Neuronal stem cell (in vitro differentiated cells): ENCODE measurements at regions not wholly inside any gene's neighbourhood (a gene's known extent, or its start where the extent isn't known, plus 50 kb on each side); places are given as distances from the start of the nearest gene placed in this dataset.
"Not testable (repeated sequence)": the region's sequence is repeated elsewhere in the genome, so short reads cannot be mapped to it uniquely, and the experiment has no call there.

Experiments used
- DNase-seq: peaks from one replicate; pipeline ENCODE4 v3.0.0-alpha.2; 2013; ENCODE audit warnings: low spot score
- H2AFZ ChIP-seq: one replicate; pipeline ENCODE4 v1.6.1; 2013; ENCODE audit warnings: mild to moderate bottlenecking, low read length, inconsistent platforms
- H2AK5ac ChIP-seq: 2 replicates; pipeline ENCODE4 v1.6.1; 2013; ENCODE audit warnings: low read depth, mild to moderate bottlenecking, inconsistent platforms, low read length, moderate library complexity, mixed read lengths
- H2BK120ac ChIP-seq: 2 replicates; pipeline ENCODE4 v1.6.1; 2013; ENCODE audit warnings: low read depth, mild to moderate bottlenecking, inconsistent platforms, low read length, moderate library complexity, mixed read lengths
- H2BK12ac ChIP-seq: one replicate; pipeline ENCODE4 v1.6.1; 2013; ENCODE audit warnings: low read length, inconsistent platforms
- H2BK15ac ChIP-seq: 2 replicates; pipeline ENCODE4 v1.6.1; 2013; ENCODE audit warnings: mild to moderate bottlenecking, low read length, inconsistent platforms, mixed read lengths
- H2BK5ac ChIP-seq: one replicate; pipeline ENCODE4 v1.6.1; 2013; ENCODE audit warnings: inconsistent platforms, mild to moderate bottlenecking, low read length, moderate library complexity
- H3K14ac ChIP-seq: one replicate; pipeline ENCODE4 v1.6.1; 2013; ENCODE audit warnings: low read length, inconsistent platforms
- H3K18ac ChIP-seq: 2 replicates; pipeline ENCODE4 v1.6.1; 2013; ENCODE audit warnings: low read length, inconsistent platforms
- H3K23ac ChIP-seq: 2 replicates; pipeline ENCODE4 v1.6.1; 2013; ENCODE audit warnings: low read depth, mild to moderate bottlenecking, mixed read lengths, low read length, inconsistent platforms; ENCODE audit not compliant: poor library complexity
- H3K27ac ChIP-seq: replicated peaks from 3 replicates; pipeline ENCODE4 v1.5.1; 2013; ENCODE audit warnings: low read length, inconsistent platforms
- H3K27me3 ChIP-seq, 3 experiments: 2 replicates each; pipeline ENCODE4 v1.6.1; 2013; ENCODE audit warnings: low read length in 3 of 3, mild to moderate bottlenecking in 2 of 3, inconsistent platforms in 1 of 3, low read depth in 1 of 3, mixed read lengths in 1 of 3, moderate library complexity in 1 of 3; ENCODE audit not compliant: control insufficient read depth in 3 of 3, insufficient read depth in 3 of 3
- H3K36me3 ChIP-seq, 2 donors: replicated peaks in 1 of 2; 2 replicates each; pipeline ENCODE4 v1.6.1; 2013; ENCODE audit warnings: low read length in 2 of 2; ENCODE audit not compliant: control insufficient read depth in 2 of 2, insufficient read depth in 2 of 2
- H3K4ac ChIP-seq: 2 replicates; pipeline ENCODE4 v1.6.1; 2013; ENCODE audit warnings: inconsistent platforms, mild to moderate bottlenecking, low read length, moderate library complexity
- H3K4me1 ChIP-seq, 2 donors: 1 replicate in 1 of 2; 2 replicates in 1 of 2; pipeline ENCODE4 v1.6.1; 2013; ENCODE audit warnings: low read length in 2 of 2, low read depth in 1 of 2; ENCODE audit not compliant: control insufficient read depth in 2 of 2, insufficient read depth in 1 of 2
- H3K4me2 ChIP-seq: one replicate; pipeline ENCODE4 v1.6.1; 2013; ENCODE audit warnings: mild to moderate bottlenecking, low read length, inconsistent platforms; ENCODE audit not compliant: insufficient read depth, poor library complexity, severe bottlenecking
- H3K4me3 ChIP-seq, 2 donors: 2 replicates each; pipeline ENCODE4 v1.5.1; 2013; ENCODE audit warnings: low read length in 2 of 2, mild to moderate bottlenecking in 2 of 2, inconsistent platforms in 1 of 2, moderate library complexity in 1 of 2
- H3K79me1 ChIP-seq: one replicate; pipeline ENCODE4 v1.6.1; 2013; ENCODE audit warnings: low read depth, mild to moderate bottlenecking, inconsistent platforms, low read length, moderate library complexity
- H3K9ac ChIP-seq: one replicate; pipeline ENCODE4 v1.6.1; 2013; ENCODE audit warnings: mild to moderate bottlenecking, low read depth, low read length, inconsistent platforms; ENCODE audit not compliant: poor library complexity
- H3K9me3 ChIP-seq, 2 donors: replicated peaks in 1 of 2; 2 replicates each; pipeline versions ENCODE3 to v1.6.1; 2013; ENCODE audit warnings: low read length in 2 of 2, mild to moderate bottlenecking in 2 of 2, inconsistent platforms in 1 of 2, low read depth in 1 of 2, mixed read lengths in 1 of 2, moderate library complexity in 1 of 2; ENCODE audit not compliant: control insufficient read depth in 2 of 2, insufficient read depth in 1 of 2
- H4K8ac ChIP-seq: one replicate; pipeline ENCODE4 v1.6.1; 2013; ENCODE audit warnings: low read depth, mild to moderate bottlenecking, inconsistent platforms, low read length, moderate library complexity
- H4K91ac ChIP-seq: one replicate; pipeline ENCODE4 v1.6.1; 2013; ENCODE audit warnings: low read length, low read depth, mild to moderate bottlenecking, inconsistent platforms; ENCODE audit not compliant: poor library complexity
- WGBS, 2 donors: extraction: QIAGEN DNeasy Blood & Tissue Kit; methylation state at CpG; one replicate each; pipeline ENCODE4 v1.1.7; 2013; ENCODE audit warnings: missing lambda C conversion rate in 2 of 2, mixed read lengths in 1 of 2; ENCODE audit not compliant: insufficient read length in 2 of 2, insufficient replicate concordance in 1 of 2; ENCODE audit errors: extremely low coverage in 2 of 2; 5-methylcytosine and 5-hydroxymethylcytosine counted together

- Histone ChIP-seq H3K4me3 (no peak overlapping the region), H3K18ac (no peak overlapping the region), H3K9ac (no peak overlapping the region), H3K27ac (no peak overlapping the region), H3K36me3 (no peaks in the 10 kb centered on the region), H2BK15ac (no peak overlapping the region), H2AK5ac (no peak overlapping the region), H3K23ac (no peak overlapping the region), H3K14ac (no peak overlapping the region), H4K91ac (no peak overlapping the region), H3K4me1 (peaks cover 0 to 1% of the 10 kb centered on the region in 2 donors), H2BK5ac (no peak overlapping the region), H3K27me3 (no peaks in the 10 kb centered on the region), H4K8ac (no peak overlapping the region), H2AFZ (no peak overlapping the region), H3K79me1 (no peaks in the 10 kb centered on the region), H2BK120ac (no peak overlapping the region), H2BK12ac (no peak overlapping the region), H3K9me3 (no peaks in the 10 kb centered on the region), H3K4me2 (no peak overlapping the region), H3K4ac (no peak overlapping the region)
- DNase-seq: no peak
- no CpG with 5 or more reads among the region's 1 CpG for WGBS, 2 donors
Observed at GRCh38 chr12:27163894-27164293, 80.2 kb upstream of the STK38L start.

GRCh38 chr12:27164330-27165040 is 79.6 kb upstream of the STK38L start:
- Histone ChIP-seq H3K9me3 (no peaks in the 10 kb centered on the region), H3K27ac (no peak overlapping the region), H3K4me1 (peaks cover 0 to 1% of the 10 kb centered on the region in 2 donors), H3K18ac (no peak overlapping the region), H2AK5ac (no peak overlapping the region), H3K14ac (no peak overlapping the region), H2BK15ac (no peak overlapping the region), H3K79me1 (no peaks in the 10 kb centered on the region), H4K8ac (no peak overlapping the region), H4K91ac (no peak overlapping the region), H2BK120ac (no peak overlapping the region), H3K4me2 (no peak overlapping the region), H3K23ac (no peak overlapping the region), H3K27me3 (no peaks in the 10 kb centered on the region), H3K9ac (no peak overlapping the region), H2AFZ (no peak overlapping the region), H3K4ac (no peak overlapping the region), H2BK5ac (no peak overlapping the region), H3K36me3 (no peaks in the 10 kb centered on the region), H2BK12ac (no peak overlapping the region), H3K4me3 (no peak overlapping the region)
- DNase-seq: no peak
- no CpG with 5 or more reads among the region's 2 CpGs for WGBS, 2 donors

DNA sequence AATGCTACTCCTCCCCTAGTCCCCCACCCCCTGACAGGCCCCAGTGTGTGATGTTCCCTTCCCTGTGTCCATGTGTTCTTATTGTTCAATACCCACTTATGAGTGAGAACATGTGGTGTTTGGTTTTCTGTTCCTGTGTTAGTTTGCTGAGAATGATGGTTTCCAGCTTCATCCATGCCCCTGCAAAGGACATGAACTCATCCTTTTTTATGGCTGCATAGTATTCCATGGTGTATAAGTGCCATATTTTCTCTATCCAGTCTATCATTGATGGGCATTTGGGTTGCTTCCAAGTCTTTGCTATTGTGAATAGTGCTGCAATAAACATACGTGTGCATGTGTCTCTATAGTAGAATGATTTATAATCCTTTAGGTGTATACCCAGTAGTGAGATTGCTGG is 78.1 kb upstream of the STK38L start:
- H3K27me3 ChIP-seq, H3K27ac ChIP-seq, H3K4me1 ChIP-seq, DNase-seq, H3K36me3 ChIP-seq, H3K79me1 ChIP-seq, H3K4me3 ChIP-seq, H2BK120ac ChIP-seq, H3K4me2 ChIP-seq, H2BK5ac ChIP-seq, H3K18ac ChIP-seq, H4K91ac ChIP-seq, H3K14ac ChIP-seq, H3K23ac ChIP-seq, H2BK12ac ChIP-seq, H2AFZ ChIP-seq, H4K8ac ChIP-seq, H2AK5ac ChIP-seq, H2BK15ac ChIP-seq, H3K9me3 ChIP-seq, H3K4ac ChIP-seq, H3K9ac ChIP-seq: not testable (repeated sequence)
- no CpG with 5 or more reads among the region's 1 CpG for WGBS, 2 donors

DNA sequence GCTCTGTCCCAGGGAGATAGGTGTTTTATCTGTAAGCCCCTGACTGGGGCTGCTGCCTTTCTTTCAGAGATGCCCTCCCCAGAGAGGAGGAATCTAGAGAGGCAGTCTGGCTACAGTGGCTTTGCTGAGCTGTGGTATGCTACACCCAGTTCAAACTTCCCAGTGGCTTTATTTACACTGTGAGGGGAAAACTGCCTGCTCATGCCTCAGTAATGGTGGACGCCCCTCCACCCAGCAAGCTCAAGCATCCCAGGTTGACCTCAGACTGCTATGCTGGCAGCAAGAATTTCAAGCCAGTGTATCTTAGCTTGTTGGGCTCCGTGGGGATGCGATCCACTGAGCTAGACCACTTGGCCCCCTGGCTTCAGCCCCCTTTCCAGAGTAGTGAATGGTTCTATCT is 72.6 kb upstream of the STK38L start:
- WGBS, 2 donors: no CpG with 5 or more reads among the region's 3 CpGs
- H3K27ac ChIP-seq, H3K4me3 ChIP-seq, H2BK12ac ChIP-seq, H3K23ac ChIP-seq, H2BK5ac ChIP-seq, H3K9me3 ChIP-seq, H3K9ac ChIP-seq, H2BK15ac ChIP-seq, H3K14ac ChIP-seq, H4K91ac ChIP-seq, H4K8ac ChIP-seq, H3K36me3 ChIP-seq, H2AK5ac ChIP-seq, H2BK120ac ChIP-seq, H3K4me2 ChIP-seq, DNase-seq, H3K18ac ChIP-seq, H3K4ac ChIP-seq, H3K79me1 ChIP-seq, H3K4me1 ChIP-seq, H2AFZ ChIP-seq, H3K27me3 ChIP-seq: not testable (repeated sequence)
